ENCODE measurements at regions not wholly inside any gene's neighbourhood (a gene's known extent, or its start where the extent isn't known, plus 50 kb on each side); places are given as distances from the start of the nearest gene placed in this dataset.

GRCh38 chr15:77822631-77823230 lies 190.0 kb upstream of the LINGO1 start:
- no peaks in the 10 kb centered on the region for H3K4me1 ChIP-seq (ENCODE audit: control insufficient read depth in 2 of 3, insufficient read depth in 2 of 3, low read depth in 1 of 3, low read length in 3 of 3)
- H3K27me3 ChIP-seq (ENCODE audit: control insufficient read depth, insufficient read depth, low read length): peaks cover 13% of the 10 kb centered on the region
- TF ChIP-seq CTCF (IDR thresholded peaks at IDR 0.05; ENCODE audit: borderline replicate concordance, extremely low read depth, insufficient read depth): no peak
- H3K9ac ChIP-seq (ENCODE audit: low read length in 3 of 3): no peak overlapping the region
- H3K9me3 ChIP-seq (ENCODE audit: control insufficient read depth in 2 of 3, insufficient read depth in 1 of 3, low read length in 3 of 3): no peaks in the 10 kb centered on the region
- H3K27ac ChIP-seq (ENCODE audit: low read depth in 2 of 2, low read length in 2 of 2): no peak overlapping the region
- FAIRE-seq (no peak), DNase-seq (peak in 1 of 5 donors; percentile 27)
- intact Hi-C loops (cut with DNase I): loop anchor here (10.0 kb wide), 1 partner anchor 188 kb away; the partner anchor contains the start of gene LINGO1
- no peak overlapping the region for H3K4me3 ChIP-seq (ENCODE audit: low read length in 3 of 3)
- H3K36me3 ChIP-seq (ENCODE audit: control insufficient read depth in 2 of 3, insufficient read depth in 3 of 3, low read length in 3 of 3): no peaks in the 10 kb centered on the region

- DNase-seq (no peak), FAIRE-seq (no peak)
- intact Hi-C loops (cut with DNase I): loop anchor here (10.0 kb wide), 1 partner anchor 187 kb away; the partner anchor contains the start of gene LINGO1
- Histone ChIP-seq H3K9ac (ENCODE audit: low read length in 3 of 3) (no peak overlapping the region), H3K36me3 (ENCODE audit: control insufficient read depth in 2 of 3, insufficient read depth in 3 of 3, low read length in 3 of 3) (no peaks in the 10 kb centered on the region), H3K9me3 (ENCODE audit: control insufficient read depth in 2 of 3, insufficient read depth in 1 of 3, low read length in 3 of 3) (no peaks in the 10 kb centered on the region), H3K27me3 (ENCODE audit: control insufficient read depth, insufficient read depth, low read length) (peaks cover 14% of the 10 kb centered on the region), H3K4me1 (ENCODE audit: control insufficient read depth in 2 of 3, insufficient read depth in 2 of 3, low read depth in 1 of 3, low read length in 3 of 3) (no peaks in the 10 kb centered on the region), H3K4me3 (ENCODE audit: low read length in 3 of 3) (no peak overlapping the region), H3K27ac (ENCODE audit: low read depth in 2 of 2, low read length in 2 of 2) (no peak overlapping the region)
- TF ChIP-seq CTCF (IDR thresholded peaks at IDR 0.05; ENCODE audit: borderline replicate concordance, extremely low read depth, insufficient read depth): no peak
Observed at GRCh38 chr15:77821959-77822256, 189.2 kb upstream of the LINGO1 start.

- H3K9me3 ChIP-seq (ENCODE audit: control insufficient read depth in 2 of 3, insufficient read depth in 1 of 3, low read length in 3 of 3): no peaks in the 10 kb centered on the region
- FAIRE-seq: no peak
- peak; percentile 58 for TF ChIP-seq CTCF (IDR thresholded peaks at IDR 0.05; ENCODE audit: borderline replicate concordance, extremely low read depth, insufficient read depth)
- no peak overlapping the region for H3K4me3 ChIP-seq (ENCODE audit: low read length in 3 of 3)
- intact Hi-C loops (cut with DNase I): loop anchor here (10.0 kb wide), 1 partner anchor 187 kb away; the partner anchor contains the start of gene LINGO1
- H3K9ac ChIP-seq (ENCODE audit: low read length in 3 of 3): no peak overlapping the region
- peak in 4 of 5 donors; percentile 76 to 85 (median 82) for DNase-seq
- peaks cover 14% of the 10 kb centered on the region for H3K27me3 ChIP-seq (ENCODE audit: control insufficient read depth, insufficient read depth, low read length)
- H3K36me3 ChIP-seq (ENCODE audit: control insufficient read depth in 2 of 3, insufficient read depth in 3 of 3, low read length in 3 of 3): no peaks in the 10 kb centered on the region
- H3K4me1 ChIP-seq (ENCODE audit: control insufficient read depth in 2 of 3, insufficient read depth in 2 of 3, low read depth in 1 of 3, low read length in 3 of 3): no peaks in the 10 kb centered on the region
- no peak overlapping the region for H3K27ac ChIP-seq (ENCODE audit: low read depth in 2 of 2, low read length in 2 of 2)
Observed at GRCh38 chr15:77821188-77821958, 188.7 kb upstream of the LINGO1 start.

All from kidney (tissue), 13 donors.